GM18505 (cell line): ENCODE measurements at regions not wholly inside any gene's neighbourhood (a gene's known extent, or its start where the extent isn't known, plus 50 kb on each side); places are given as distances from the start of the nearest gene placed in this dataset.
"Not testable (repeated sequence)": the region's sequence is repeated elsewhere in the genome, so short reads cannot be mapped to it uniquely, and the experiment has no call there.

Experiments
- ATAC-seq: cut with Tn5 transposase; IDR thresholded peaks from one replicate; pipeline ENCODE4 v1.9.1; 2021; ENCODE audit not compliant: unreplicated experiment
- POLR2A ChIP-seq: IDR thresholded peaks from 4 replicates; pipeline ENCODE4 v1.6.1; 2011; ENCODE audit warnings: borderline replicate concordance; ENCODE audit not compliant: insufficient read depth, insufficient read length; ENCODE audit errors: extremely low read depth

- no peak for TF ChIP-seq POLR2A
- ATAC-seq: no peak
These were observed 117.5 kb downstream of the DYRK2 start for GRCh38 chr12:67765776-67766766.

DNA sequence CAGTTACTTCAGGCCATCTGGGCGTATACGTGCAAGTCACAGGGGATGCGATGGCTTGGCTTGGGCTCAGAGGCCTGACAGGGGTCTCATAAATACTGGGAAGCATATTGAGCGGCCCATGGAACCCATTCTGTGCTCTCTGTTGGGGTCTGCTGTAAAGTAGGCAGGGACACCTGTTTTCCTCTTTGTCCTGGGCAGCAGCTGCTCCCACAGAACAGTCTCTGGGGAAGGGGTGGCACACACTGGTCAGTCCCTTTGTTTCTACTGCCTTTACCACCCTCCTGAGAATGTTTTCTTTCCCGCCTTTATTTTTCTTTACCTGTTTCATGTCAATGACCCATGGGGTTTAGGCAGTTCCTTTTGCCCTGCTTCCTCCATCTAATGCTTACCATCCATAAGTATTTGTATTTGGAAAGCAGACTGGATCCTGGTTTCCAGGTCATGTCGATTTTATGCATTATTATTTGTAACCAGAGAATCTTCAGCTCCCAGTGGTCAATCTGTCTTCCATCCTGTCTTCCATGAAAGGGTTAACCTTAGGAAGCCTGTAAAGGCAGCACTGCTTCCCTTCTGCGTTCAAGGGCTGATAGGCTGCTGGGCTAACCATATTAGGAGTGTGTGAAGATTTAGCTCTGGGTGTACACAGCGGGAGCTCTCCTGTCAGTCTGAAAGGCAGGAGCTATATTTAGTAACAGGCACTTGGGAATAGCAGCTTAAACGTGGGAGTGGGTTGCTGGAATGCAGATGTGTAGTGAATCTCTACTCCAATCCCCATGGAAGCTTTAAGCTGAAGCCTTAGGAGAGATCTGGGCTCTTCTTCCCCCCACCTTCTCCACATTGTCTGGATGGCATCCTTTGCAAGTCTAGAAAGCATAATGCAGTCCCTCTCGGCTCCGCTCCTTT lies 124.0 kb downstream of the DYRK2 start:
- no peak for TF ChIP-seq POLR2A
- ATAC-seq: no peak

DNA sequence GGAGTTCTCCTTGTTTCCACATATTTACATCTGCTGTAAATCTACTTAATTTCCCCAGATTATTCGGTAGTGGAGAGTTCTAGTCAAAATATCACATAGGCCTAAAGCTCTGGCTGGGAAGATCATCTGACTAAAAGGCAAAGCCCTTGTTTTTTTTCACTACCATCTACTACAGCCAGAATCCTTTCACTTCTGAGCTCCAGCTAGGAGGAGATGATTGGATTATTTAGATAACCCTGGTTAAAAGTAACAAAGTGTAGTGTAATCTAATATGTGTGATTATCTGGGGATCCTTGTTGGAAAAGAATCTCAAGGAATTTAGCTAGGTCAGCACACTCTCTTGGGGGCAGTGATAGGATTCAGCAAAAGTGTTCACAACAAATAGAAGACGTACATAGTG lies 125.4 kb downstream of the DYRK2 start:
- TF ChIP-seq POLR2A: no peak
- ATAC-seq: no peak

GRCh38 chr12:67774983-67775587 lies 126.5 kb downstream of the DYRK2 start:
- ATAC-seq: no peak
- no peak for TF ChIP-seq POLR2A

DNA sequence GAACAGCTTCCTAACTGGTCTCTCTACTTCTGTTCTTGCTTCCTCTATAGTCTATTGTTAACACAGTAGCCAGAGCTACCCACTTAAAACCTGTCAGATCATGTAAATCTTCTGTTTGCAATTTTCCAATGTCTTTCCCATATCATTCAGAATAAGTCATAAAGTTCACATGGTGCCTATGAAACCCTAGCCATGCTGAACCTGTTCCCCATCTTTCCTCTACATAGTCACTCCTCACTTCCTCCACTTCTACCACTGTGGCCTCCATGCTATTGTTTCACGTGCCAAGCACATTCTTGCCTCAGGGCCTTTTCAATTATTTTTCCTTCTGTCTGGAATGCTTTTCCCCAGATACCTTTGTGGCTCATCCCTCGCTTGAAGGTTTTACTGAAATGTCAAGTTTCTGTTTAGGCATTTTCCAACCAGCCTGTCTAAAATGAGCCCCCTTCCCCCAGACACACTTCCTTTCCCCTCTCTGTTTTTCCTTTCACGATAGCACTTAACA lies 132.1 kb downstream of the DYRK2 start:
- no peak for TF ChIP-seq POLR2A
- no peak for ATAC-seq

GRCh38 chr12:67782573-67782972 lies 134.0 kb downstream of the DYRK2 start:
- no peak for ATAC-seq
- no peak for TF ChIP-seq POLR2A

- TF ChIP-seq POLR2A: no peak
- no peak for ATAC-seq
These were observed 134.8 kb downstream of the DYRK2 start for GRCh38 chr12:67783393-67783792.

- no peak for TF ChIP-seq POLR2A
- no peak for ATAC-seq
These were observed 136.3 kb downstream of the DYRK2 start for GRCh38 chr12:67784831-67785230.

GRCh38 chr12:67786086-67786485 lies 137.5 kb downstream of the DYRK2 start:
- TF ChIP-seq POLR2A: no peak
- ATAC-seq: no peak

DNA sequence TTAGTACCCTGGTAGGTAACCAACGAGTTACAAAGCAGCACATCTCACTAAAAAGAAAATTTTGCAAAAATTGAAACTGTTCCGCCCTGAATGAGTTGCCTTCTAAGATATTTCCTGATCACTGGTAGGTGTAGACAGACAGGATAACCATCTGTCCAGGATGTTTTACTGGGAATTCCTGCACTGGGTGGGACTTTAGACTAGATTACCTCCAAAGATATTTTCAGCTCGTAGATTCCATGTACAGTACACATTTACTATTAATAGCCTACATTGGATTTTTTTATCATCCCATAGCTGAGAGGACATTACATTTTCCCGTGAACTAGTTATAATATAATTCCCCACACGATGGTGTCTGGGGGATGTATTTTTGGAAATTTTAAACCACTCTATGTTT lies 139.6 kb downstream of the DYRK2 start:
- TF ChIP-seq POLR2A: no peak
- ATAC-seq: no peak

DNA sequence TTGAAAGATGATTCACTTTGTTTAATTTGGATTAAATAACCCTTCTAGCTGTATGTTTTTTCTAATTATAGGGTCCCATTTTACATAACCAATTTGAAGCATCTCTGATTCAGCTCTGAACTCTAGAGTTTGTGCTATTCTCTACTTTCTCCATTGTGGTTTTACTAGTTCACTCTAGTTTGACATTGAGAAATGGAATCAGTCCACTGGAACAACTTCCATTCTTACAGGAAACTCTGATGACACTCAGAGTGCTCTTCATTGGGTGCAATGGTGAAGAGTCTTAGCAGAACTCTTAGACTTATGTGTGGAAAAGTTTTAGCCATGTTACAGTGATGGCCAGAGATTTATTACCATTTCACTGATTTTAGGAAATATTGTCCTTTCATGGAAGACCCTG lies 140.7 kb downstream of the DYRK2 start:
- TF ChIP-seq POLR2A: no peak
- no peak for ATAC-seq

GRCh38 chr12:67790660-67791059 lies 142.1 kb downstream of the DYRK2 start:
- no peak for TF ChIP-seq POLR2A
- ATAC-seq: no peak

GRCh38 chr12:67791362-67791761 lies 142.8 kb downstream of the DYRK2 start:
- not testable (repeated sequence) for ATAC-seq
